Upper lobe of left lung (tissue), 6 donors: ENCODE measurements at regions not wholly inside any gene's neighbourhood (a gene's known extent, or its start where the extent isn't known, plus 50 kb on each side); places are given as distances from the start of the nearest gene placed in this dataset.

Source experiments
- ATAC-seq, 2 donors: fragments of 200-7000 bp; cut with Tn5 transposase; one replicate each; pipeline ENCODE4 v1.9.1; 2022; ENCODE audit warnings: mild to moderate bottlenecking in 2 of 2, moderate library complexity in 2 of 2; ENCODE audit not compliant: low FRiP score in 2 of 2
- DNase-seq, 2 donors: peaks; one replicate each; pipeline ENCODE4 v3.0.0-alpha.2; 2019 to 2020
- H3K27ac ChIP-seq, 4 donors: fragments of 200-600 bp; sonication (generic); one replicate each; pipeline ENCODE4 v1.5.1; 2016 to 2019
- H3K27me3 ChIP-seq, 4 donors: fragments of 200-600 bp; sonication (generic); one replicate each; pipeline ENCODE4 v1.5.1; 2017 to 2019
- H3K36me3 ChIP-seq, 4 donors: fragments of 200-600 bp; sonication (generic); one replicate each; pipeline ENCODE4 v1.5.1; 2016 to 2019
- H3K4me1 ChIP-seq, 4 donors: fragments of 200-600 bp; sonication (generic); one replicate each; pipeline ENCODE4 v1.5.1; 2018 to 2019
- H3K4me3 ChIP-seq, 4 donors: fragments of 200-600 bp; sonication (generic); one replicate each; pipeline ENCODE4 v1.5.1; 2017 to 2019; ENCODE audit warnings: mild to moderate bottlenecking in 2 of 4, moderate library complexity in 1 of 4
- H3K9me3 ChIP-seq, 4 donors: fragments of 200-600 bp; sonication (generic); one replicate each; pipeline ENCODE4 v1.5.1; 2018 to 2019
- EP300 ChIP-seq, 4 donors: sonication (generic); formaldehyde crosslinking; IDR thresholded peaks; one replicate each; pipeline ENCODE4 v1.5.1; 2017; ENCODE audit warnings: antibody characterized with exemption in 4 of 4, control low read depth in 2 of 4
- POLR2A ChIP-seq, 4 donors: fragments of 450-650 bp; IDR thresholded peaks; one replicate each; pipeline ENCODE4 v1.5.1; 2016 to 2017; ENCODE audit warnings: antibody characterized with exemption in 4 of 4, mild to moderate bottlenecking in 2 of 4
- POLR2AphosphoS5 ChIP-seq, 2 donors: sonication (generic); formaldehyde crosslinking; IDR thresholded peaks; one replicate each; pipeline ENCODE4 v1.5.1; 2017; ENCODE audit warnings: antibody characterized with exemption in 2 of 2
- WGBS, 2 donors: methylation state at CpG; one replicate each; pipeline ENCODE4 v1.1.5; 2017 to 2018; 5-methylcytosine and 5-hydroxymethylcytosine counted together
- TF ChIP-seq, protein P1 (sequence below), 6 experiments: fragments of 450-650 bp in 4 of 6; fragments of 200-600 bp in 2 of 6; sonication (generic) in 2 of 6; IDR thresholded peaks; one replicate each; pipeline ENCODE4 v1.5.1; 2016 to 2019; ENCODE audit warnings: antibody characterized with exemption in 6 of 6
- donor health status: DM: no; HTN: no; CAD: no; lungs with moderate emphysema.
- donor health status: DM: no; HTN: yes; CAD: no; lungs with severe emphysema.

DNA sequence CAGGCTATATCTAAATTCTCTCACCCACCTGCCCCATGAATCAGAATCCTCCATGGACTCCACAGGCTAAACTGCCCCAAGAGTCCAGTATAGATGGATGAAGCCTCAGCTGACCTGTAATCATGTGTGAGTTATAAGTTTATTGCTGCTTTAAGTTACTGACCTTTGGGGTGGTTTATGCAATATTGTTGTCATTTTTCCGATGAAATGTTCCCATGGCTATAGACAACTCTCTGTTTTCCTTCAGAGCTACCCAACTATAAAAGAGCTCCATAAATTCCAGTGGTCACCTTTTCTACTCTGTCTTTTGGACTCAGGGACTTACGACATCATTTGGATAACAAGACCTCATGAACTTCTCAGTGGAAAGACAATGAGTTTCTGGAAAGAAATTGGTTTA, 212.1 kb downstream of the BMP2 start:
- DNase-seq (no peak), ATAC-seq (no peak)
- Histone ChIP-seq H3K4me1 (no peaks in the 10 kb centered on the region), H3K27me3 (no peaks in the 10 kb centered on the region), H3K4me3 (no peak overlapping the region), H3K27ac (no peak overlapping the region), H3K9me3 (peaks cover 0 to 4% (median 0%) of the 10 kb centered on the region in 4 donors), H3K36me3 (no peaks in the 10 kb centered on the region)
- TF ChIP-seq EP300 (IDR thresholded peaks at IDR 0.05) (no peak), POLR2AphosphoS5 (IDR thresholded peaks at IDR 0.05) (no peak)
- 84 to 93% methylated on average over 2 of the region's 2 CpGs for WGBS, 2 donors

DNA sequence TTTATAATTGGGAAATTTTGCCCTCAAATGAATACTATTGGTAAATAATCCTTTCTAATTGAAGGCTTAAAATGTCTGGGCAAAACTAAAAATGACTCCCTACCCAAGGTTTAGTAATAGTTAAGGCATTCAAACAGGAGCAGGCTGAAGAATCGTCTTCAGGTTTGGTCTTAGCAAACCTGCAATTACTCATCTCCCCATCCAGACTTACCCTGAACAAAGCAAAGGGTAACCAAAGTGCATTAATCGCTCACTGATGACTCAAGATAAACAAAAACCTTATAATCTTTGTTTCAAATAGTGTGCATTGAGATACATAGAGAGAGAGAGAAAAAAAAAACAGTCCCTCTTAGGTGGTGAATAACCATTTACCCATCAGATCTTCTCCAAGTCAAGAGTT, 225.5 kb downstream of the BMP2 start:
- DNase-seq (no peak), ATAC-seq (no peak)
- Histone ChIP-seq H3K4me1 (peaks cover 0 to 6% (median 0%) of the 10 kb centered on the region in 4 donors), H3K36me3 (no peaks in the 10 kb centered on the region), H3K27me3 (no peaks in the 10 kb centered on the region), H3K9me3 (no peaks in the 10 kb centered on the region), H3K27ac (no peak overlapping the region), H3K4me3 (no peak overlapping the region)
- WGBS, 2 donors: 52 to 62% methylated on average over 2 of the region's 2 CpGs
- TF ChIP-seq, protein P1, sequence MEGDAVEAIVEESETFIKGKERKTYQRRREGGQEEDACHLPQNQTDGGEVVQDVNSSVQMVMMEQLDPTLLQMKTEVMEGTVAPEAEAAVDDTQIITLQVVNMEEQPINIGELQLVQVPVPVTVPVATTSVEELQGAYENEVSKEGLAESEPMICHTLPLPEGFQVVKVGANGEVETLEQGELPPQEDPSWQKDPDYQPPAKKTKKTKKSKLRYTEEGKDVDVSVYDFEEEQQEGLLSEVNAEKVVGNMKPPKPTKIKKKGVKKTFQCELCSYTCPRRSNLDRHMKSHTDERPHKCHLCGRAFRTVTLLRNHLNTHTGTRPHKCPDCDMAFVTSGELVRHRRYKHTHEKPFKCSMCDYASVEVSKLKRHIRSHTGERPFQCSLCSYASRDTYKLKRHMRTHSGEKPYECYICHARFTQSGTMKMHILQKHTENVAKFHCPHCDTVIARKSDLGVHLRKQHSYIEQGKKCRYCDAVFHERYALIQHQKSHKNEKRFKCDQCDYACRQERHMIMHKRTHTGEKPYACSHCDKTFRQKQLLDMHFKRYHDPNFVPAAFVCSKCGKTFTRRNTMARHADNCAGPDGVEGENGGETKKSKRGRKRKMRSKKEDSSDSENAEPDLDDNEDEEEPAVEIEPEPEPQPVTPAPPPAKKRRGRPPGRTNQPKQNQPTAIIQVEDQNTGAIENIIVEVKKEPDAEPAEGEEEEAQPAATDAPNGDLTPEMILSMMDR (IDR thresholded peaks at IDR 0.05): no peak
- TF ChIP-seq POLR2A (IDR thresholded peaks at IDR 0.05) (no peak), EP300 (IDR thresholded peaks at IDR 0.05) (no peak), POLR2AphosphoS5 (IDR thresholded peaks at IDR 0.05) (no peak)

- ATAC-seq: no peak
- Histone ChIP-seq H3K4me3 (no peak overlapping the region), H3K36me3 (no peaks in the 10 kb centered on the region), H3K27me3 (no peaks in the 10 kb centered on the region), H3K9me3 (no peaks in the 10 kb centered on the region), H3K27ac (no peak overlapping the region), H3K4me1 (peaks cover 0 to 6% (median 0%) of the 10 kb centered on the region in 4 donors)
- DNase-seq: no peak
- no peak for TF ChIP-seq POLR2AphosphoS5 (IDR thresholded peaks at IDR 0.05)
- TF ChIP-seq, protein P1 (IDR thresholded peaks at IDR 0.05): no peak
- TF ChIP-seq EP300 (IDR thresholded peaks at IDR 0.05): no peak
- TF ChIP-seq POLR2A (IDR thresholded peaks at IDR 0.05): no peak
- WGBS, 2 donors: 72% methylated on average over 7 of the region's 7 CpGs
Measured at GRCh38 chr20:6993511-6993910, 226.0 kb downstream of the BMP2 start.

- TF ChIP-seq, protein P1 (IDR thresholded peaks at IDR 0.05): no peak
- TF ChIP-seq POLR2AphosphoS5 (IDR thresholded peaks at IDR 0.05): no peak
- TF ChIP-seq EP300 (IDR thresholded peaks at IDR 0.05): peak in 2 of 4 donors; percentile 37 to 84
- no peak for TF ChIP-seq POLR2A (IDR thresholded peaks at IDR 0.05)
- H3K27ac ChIP-seq: peak overlapping the region; percentile 34 to 66 (median 50)
- peak in 1 of 2 donors; percentile 57 for DNase-seq
Measured at GRCh38 chr20:6994452-6994851, 227.0 kb downstream of the BMP2 start.

GRCh38 chr20:6998909-6999308, 231.4 kb downstream of the BMP2 start:
- Histone ChIP-seq H3K9me3 (no peaks in the 10 kb centered on the region), H3K27ac (no peak overlapping the region), H3K4me3 (no peak overlapping the region), H3K27me3 (no peaks in the 10 kb centered on the region), H3K36me3 (no peaks in the 10 kb centered on the region), H3K4me1 (peaks cover 0 to 5% (median 0%) of the 10 kb centered on the region in 4 donors)
- TF ChIP-seq POLR2A (IDR thresholded peaks at IDR 0.05) (no peak), EP300 (IDR thresholded peaks at IDR 0.05) (no peak), POLR2AphosphoS5 (IDR thresholded peaks at IDR 0.05) (no peak)
- TF ChIP-seq, protein P1 (IDR thresholded peaks at IDR 0.05): no peak
- no peak for DNase-seq
- WGBS, 2 donors: 92 to 97% methylated on average over 2 of the region's 2 CpGs
- no peak for ATAC-seq

More at GRCh38 chr20:6994452-6994851, 227.0 kb downstream of the BMP2 start:
- no peak overlapping the region for H3K4me3 ChIP-seq
- ATAC-seq: peak in 1 of 2 donors; percentile 68
- H3K36me3 ChIP-seq: no peaks in the 10 kb centered on the region
- H3K9me3 ChIP-seq: no peaks in the 10 kb centered on the region
- peaks cover 0 to 6% (median 0%) of the 10 kb centered on the region in 4 donors for H3K4me1 ChIP-seq
- H3K27me3 ChIP-seq: no peaks in the 10 kb centered on the region
- WGBS, 2 donors: 62 to 63% methylated on average over 3 of the region's 3 CpGs
